Neural progenitor cell (in vitro differentiated cells): ENCODE measurements at regions not wholly inside any gene's neighbourhood (a gene's known extent, or its start where the extent isn't known, plus 50 kb on each side); places are given as distances from the start of the nearest gene placed in this dataset.

Experiments
- EZH2 ChIP-seq: fragments of 200-600 bp; sonication (generic); IDR thresholded peaks from 2 replicates; pipeline ENCODE4 v1.6.1; 2017; ENCODE audit warnings: antibody characterized with exemption, mild to moderate bottlenecking, moderate library complexity
- EZH2phosphoT487 ChIP-seq: fragments of 200-600 bp; sonication (generic); IDR thresholded peaks from 2 replicates; pipeline ENCODE4 v1.6.1; 2017; ENCODE audit warnings: antibody characterized with exemption
- TF ChIP-seq, protein P1 (sequence below): fragments of 200-600 bp; sonication (generic); IDR thresholded peaks from 2 replicates; pipeline ENCODE4 v1.5.1; 2017; ENCODE audit warnings: antibody characterized with exemption, mild to moderate bottlenecking

DNA sequence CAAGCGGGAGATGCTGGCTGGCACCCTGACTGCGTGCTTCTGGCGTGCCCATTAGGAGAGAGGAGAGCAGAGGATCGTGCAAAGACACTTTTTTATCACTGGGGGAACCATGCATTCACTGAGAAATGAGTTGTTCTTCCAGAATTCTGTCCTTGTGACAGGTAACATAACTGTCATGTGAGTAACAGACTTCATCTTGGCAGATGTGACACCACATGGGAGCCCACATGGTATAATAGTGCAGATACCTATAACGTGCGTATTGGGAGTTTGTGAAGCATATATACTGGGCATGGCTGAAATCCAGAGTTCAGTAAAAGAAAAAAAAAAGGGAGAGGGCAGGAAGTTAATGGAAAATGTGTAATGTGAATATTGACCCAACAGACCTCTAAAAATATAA is 159.6 kb upstream of the BACE2 start:
- TF ChIP-seq, protein P1, sequence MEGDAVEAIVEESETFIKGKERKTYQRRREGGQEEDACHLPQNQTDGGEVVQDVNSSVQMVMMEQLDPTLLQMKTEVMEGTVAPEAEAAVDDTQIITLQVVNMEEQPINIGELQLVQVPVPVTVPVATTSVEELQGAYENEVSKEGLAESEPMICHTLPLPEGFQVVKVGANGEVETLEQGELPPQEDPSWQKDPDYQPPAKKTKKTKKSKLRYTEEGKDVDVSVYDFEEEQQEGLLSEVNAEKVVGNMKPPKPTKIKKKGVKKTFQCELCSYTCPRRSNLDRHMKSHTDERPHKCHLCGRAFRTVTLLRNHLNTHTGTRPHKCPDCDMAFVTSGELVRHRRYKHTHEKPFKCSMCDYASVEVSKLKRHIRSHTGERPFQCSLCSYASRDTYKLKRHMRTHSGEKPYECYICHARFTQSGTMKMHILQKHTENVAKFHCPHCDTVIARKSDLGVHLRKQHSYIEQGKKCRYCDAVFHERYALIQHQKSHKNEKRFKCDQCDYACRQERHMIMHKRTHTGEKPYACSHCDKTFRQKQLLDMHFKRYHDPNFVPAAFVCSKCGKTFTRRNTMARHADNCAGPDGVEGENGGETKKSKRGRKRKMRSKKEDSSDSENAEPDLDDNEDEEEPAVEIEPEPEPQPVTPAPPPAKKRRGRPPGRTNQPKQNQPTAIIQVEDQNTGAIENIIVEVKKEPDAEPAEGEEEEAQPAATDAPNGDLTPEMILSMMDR: no peak
- TF ChIP-seq EZH2phosphoT487 (no peak), EZH2 (no peak)
